PC-3 (cell line): ENCODE measurements at regions not wholly inside any gene's neighbourhood (a gene's known extent, or its start where the extent isn't known, plus 50 kb on each side); places are given as distances from the start of the nearest gene placed in this dataset.

Source experiments
- ATAC-seq: fragments of 200-7000 bp; cut with Tn5 transposase; 2 replicates; pipeline ENCODE4 v1.9.1; 2020; ENCODE audit warnings: mild to moderate bottlenecking, moderate library complexity
- BruUV-seq: library from RNA; stranded (reverse); fragments of 400-500 nt; replicated peaks from 2 replicates; lab custom pipeline; 2021; lab: Mats Ljungman, UMichigan
- CTCF ChIA-PET: fragments of 300-600 bp; sonication (Branson Sonifier 250); formaldehyde crosslinking; loops from one replicate; lab custom pipeline; 2022; ENCODE audit warnings: antibody characterized with exemption; lab: Charles Lee
- POLR2A ChIA-PET: fragments of 300-600 bp; sonication (Branson Sonifier 250); formaldehyde crosslinking; loops from one replicate; lab custom pipeline; 2022; ENCODE audit warnings: antibody characterized with exemption; ENCODE audit not compliant: unreplicated experiment; lab: Charles Lee
- DNase-seq: peaks from one replicate; pipeline ENCODE4 v3.0.0-alpha.2; 2015
- H2AFZ ChIP-seq: fragments of 300-600 bp; sonication (generic); 2 replicates; pipeline ENCODE4 v1.6.0; 2016; ENCODE audit warnings: antibody characterized with exemption, low read length
- H3F3A ChIP-seq: fragments of 300-600 bp; sonication (generic); one replicate; pipeline ENCODE4 v1.6.0; 2017; ENCODE audit warnings: antibody characterized with exemption, low read length, control low read depth, mild to moderate bottlenecking; ENCODE audit not compliant: unreplicated experiment
- H3K27ac ChIP-seq: fragments of 300-600 bp; sonication (generic); 2 replicates; pipeline ENCODE4 v1.5.1; 2016; ENCODE audit warnings: mild to moderate bottlenecking, low read length
- H3K27me3 ChIP-seq: fragments of 300-600 bp; sonication (generic); 2 replicates; pipeline ENCODE4 v1.6.1; 2016; ENCODE audit warnings: low read length, mixed read lengths
- H3K36me3 ChIP-seq: fragments of 300-600 bp; sonication (generic); 2 replicates; pipeline ENCODE4 v1.6.1; 2016; ENCODE audit warnings: low read depth, mixed run types, low read length, mixed read lengths
- H3K4me1 ChIP-seq: fragments of 300-600 bp; sonication (generic); 2 replicates; pipeline ENCODE4 v1.5.1; 2016; ENCODE audit warnings: low read length; ENCODE audit not compliant: insufficient read depth
- H3K4me2 ChIP-seq: fragments of 300-600 bp; sonication (generic); 2 replicates; pipeline ENCODE4 v1.6.0; 2016; ENCODE audit warnings: low read length
- H3K4me3 ChIP-seq: fragments of 300-600 bp; sonication (generic); 2 replicates; pipeline ENCODE4 v1.5.1; 2016; ENCODE audit warnings: mild to moderate bottlenecking, low read length, mixed read lengths
- H3K79me2 ChIP-seq: fragments of 300-600 bp; sonication (generic); 2 replicates; pipeline ENCODE4 v1.6.1; 2017; ENCODE audit warnings: low read length, mixed read lengths
- H3K9ac ChIP-seq: fragments of 300-600 bp; sonication (generic); 2 replicates; pipeline ENCODE4 v1.6.0; 2016; ENCODE audit warnings: mild to moderate bottlenecking, low read length
- H3K9me2 ChIP-seq: fragments of 300-600 bp; sonication (generic); replicated peaks from 2 replicates; pipeline ENCODE4 v1.6.1; 2016; ENCODE audit warnings: mixed run types, low read length, mixed read lengths
- H3K9me3 ChIP-seq: fragments of 300-600 bp; sonication (generic); 2 replicates; pipeline ENCODE4 v1.6.1; 2016; ENCODE audit warnings: low read length, mixed read lengths
- H4K20me1 ChIP-seq: fragments of 300-600 bp; sonication (generic); 2 replicates; pipeline ENCODE4 v1.6.1; 2016; ENCODE audit warnings: low read length, mixed read lengths
- EZH2 ChIP-seq: fragments of 300-600 bp; sonication (generic); IDR thresholded peaks from one replicate; pipeline ENCODE4 v1.6.1; 2017; ENCODE audit warnings: antibody characterized with exemption, mild to moderate bottlenecking, low read length; ENCODE audit not compliant: unreplicated experiment
- EZH2phosphoT487 ChIP-seq: fragments of 300-600 bp; sonication (generic); IDR thresholded peaks from 2 replicates; pipeline ENCODE4 v1.6.1; 2018; ENCODE audit warnings: mild to moderate bottlenecking, antibody characterized with exemption, low read length, borderline replicate concordance
- intact Hi-C: fragments of 100-400 bp; cut with micrococcal nuclease; formaldehyde crosslinking; loops from 2 replicates; pipeline ENCODE4 v1.9.0; 2023
- TF ChIP-seq, protein P1 (sequence below): fragments of 300-600 bp; sonication (generic); conservative IDR thresholded peaks from 2 replicates; pipeline ENCODE4 v1.5.1; 2017; ENCODE audit warnings: antibody characterized with exemption, low read depth, mild to moderate bottlenecking, low read length

DNA sequence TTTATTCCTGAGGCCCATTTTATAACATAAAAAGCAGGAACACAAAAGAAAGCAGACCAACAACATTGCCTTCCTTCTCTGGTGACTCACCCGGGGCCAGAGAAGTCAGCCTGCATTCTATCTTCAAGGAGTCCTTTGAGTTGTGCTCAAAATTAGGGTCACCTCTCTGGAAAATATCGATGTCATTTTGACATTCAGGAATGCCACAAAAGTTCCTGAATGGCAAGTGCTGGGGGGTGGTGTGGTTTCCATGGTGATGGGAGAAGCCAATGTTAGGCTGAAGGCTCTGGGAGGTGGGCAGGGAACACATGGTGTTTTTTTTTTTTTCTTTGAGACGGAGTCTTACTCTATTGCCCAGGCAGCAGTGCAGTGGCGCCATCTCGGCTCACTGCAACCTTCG, 159.6 kb downstream of the HAPSTR1 start:
- intact Hi-C loops = no loop called here
- TF ChIP-seq, protein P1, sequence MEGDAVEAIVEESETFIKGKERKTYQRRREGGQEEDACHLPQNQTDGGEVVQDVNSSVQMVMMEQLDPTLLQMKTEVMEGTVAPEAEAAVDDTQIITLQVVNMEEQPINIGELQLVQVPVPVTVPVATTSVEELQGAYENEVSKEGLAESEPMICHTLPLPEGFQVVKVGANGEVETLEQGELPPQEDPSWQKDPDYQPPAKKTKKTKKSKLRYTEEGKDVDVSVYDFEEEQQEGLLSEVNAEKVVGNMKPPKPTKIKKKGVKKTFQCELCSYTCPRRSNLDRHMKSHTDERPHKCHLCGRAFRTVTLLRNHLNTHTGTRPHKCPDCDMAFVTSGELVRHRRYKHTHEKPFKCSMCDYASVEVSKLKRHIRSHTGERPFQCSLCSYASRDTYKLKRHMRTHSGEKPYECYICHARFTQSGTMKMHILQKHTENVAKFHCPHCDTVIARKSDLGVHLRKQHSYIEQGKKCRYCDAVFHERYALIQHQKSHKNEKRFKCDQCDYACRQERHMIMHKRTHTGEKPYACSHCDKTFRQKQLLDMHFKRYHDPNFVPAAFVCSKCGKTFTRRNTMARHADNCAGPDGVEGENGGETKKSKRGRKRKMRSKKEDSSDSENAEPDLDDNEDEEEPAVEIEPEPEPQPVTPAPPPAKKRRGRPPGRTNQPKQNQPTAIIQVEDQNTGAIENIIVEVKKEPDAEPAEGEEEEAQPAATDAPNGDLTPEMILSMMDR = no peak
- TF ChIP-seq EZH2phosphoT487 (no peak), EZH2 (no peak)

DNA sequence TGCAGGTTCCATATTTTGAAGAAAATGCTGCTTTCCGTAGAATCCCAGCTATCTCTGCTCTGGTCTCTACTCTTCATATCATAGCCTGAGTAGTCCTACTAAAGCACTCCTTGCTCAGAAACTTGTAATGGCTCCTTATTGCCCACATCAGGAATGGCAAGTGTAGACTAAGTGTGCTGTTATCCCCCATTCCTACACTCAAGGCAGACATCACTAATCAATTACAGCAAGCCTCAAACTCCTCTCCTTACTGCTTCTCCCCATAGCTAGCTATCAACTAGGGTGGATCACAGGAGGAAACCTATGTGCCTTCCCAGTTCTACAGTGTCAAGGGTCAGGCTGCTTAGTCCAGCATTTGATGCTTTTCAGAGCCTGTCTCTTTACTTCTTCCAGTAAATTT, 163.4 kb downstream of the HAPSTR1 start:
- no TSS peak for BruUV-seq
- POLR2A ChIA-PET = no interaction called here

More for the DNA sequence above, 159.6 kb downstream of the HAPSTR1 start:
- Histone ChIP-seq H3K9me2 (no peaks in the 10 kb centered on the region), H3K4me1 (no peaks in the 10 kb centered on the region), H2AFZ (no peak overlapping the region), H3K4me2 (no peak overlapping the region), H3K4me3 (no peak overlapping the region), H3K79me2 (no peaks in the 10 kb centered on the region), H4K20me1 (no peaks in the 10 kb centered on the region), H3K9me3 (no peaks in the 10 kb centered on the region), H3K9ac (no peak overlapping the region), H3K27me3 (no peaks in the 10 kb centered on the region), H3K36me3 (no peaks in the 10 kb centered on the region), H3K27ac (no peak overlapping the region), H3F3A (no peaks in the 10 kb centered on the region)
- ChIA-PET CTCF (no interaction called here), POLR2A (no interaction called here)
- no peak for ATAC-seq
- BruUV-seq = no TSS peak
- no peak for DNase-seq

DNA sequence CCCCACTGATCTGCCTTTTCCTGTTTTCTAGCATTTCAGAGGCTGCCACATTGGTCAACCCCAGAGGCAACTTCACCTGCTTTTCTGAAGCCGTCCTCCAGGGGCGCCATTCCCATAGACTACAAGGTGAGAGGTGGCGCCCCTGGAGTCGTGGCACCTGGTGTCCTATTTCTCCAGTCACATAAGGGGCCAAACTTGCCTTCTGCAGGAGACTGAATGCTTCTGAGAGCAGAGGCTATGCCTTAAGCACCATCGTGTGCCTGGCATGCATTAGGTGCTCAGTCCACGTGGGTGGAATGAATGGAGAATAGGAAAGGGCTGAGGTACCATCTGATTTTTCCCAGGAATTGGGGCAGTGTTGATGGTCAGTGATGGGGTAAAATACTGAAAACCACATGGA, 164.8 kb downstream of the HAPSTR1 start:
- POLR2A ChIA-PET = no interaction called here
- ATAC-seq (no peak), DNase-seq (peak; percentile 39)
- Histone ChIP-seq H3K9ac (no peak overlapping the region), H3K79me2 (no peaks in the 10 kb centered on the region), H3K4me1 (no peaks in the 10 kb centered on the region), H3K9me2 (no peaks in the 10 kb centered on the region), H4K20me1 (no peaks in the 10 kb centered on the region), H3K27ac (no peak overlapping the region), H2AFZ (no peak overlapping the region), H3K36me3 (no peaks in the 10 kb centered on the region), H3K4me2 (no peak overlapping the region), H3K9me3 (no peaks in the 10 kb centered on the region), H3K4me3 (no peak overlapping the region), H3F3A (no peaks in the 10 kb centered on the region), H3K27me3 (no peaks in the 10 kb centered on the region)
- no peak for TF ChIP-seq EZH2phosphoT487
- no peak for TF ChIP-seq EZH2
- TF ChIP-seq, protein P1 = peak; percentile 70
- intact Hi-C loops = no loop called here
- BruUV-seq = no TSS peak
- CTCF ChIA-PET = no interaction called here

More for the DNA sequence above, 163.4 kb downstream of the HAPSTR1 start:
- Histone ChIP-seq H3K36me3 (no peaks in the 10 kb centered on the region), H2AFZ (no peak overlapping the region), H3K27ac (no peak overlapping the region), H3K9ac (no peak overlapping the region), H3K27me3 (no peaks in the 10 kb centered on the region), H3K9me3 (no peaks in the 10 kb centered on the region), H4K20me1 (no peaks in the 10 kb centered on the region), H3K4me1 (no peaks in the 10 kb centered on the region), H3K4me3 (no peak overlapping the region), H3K4me2 (no peak overlapping the region), H3K79me2 (no peaks in the 10 kb centered on the region), H3K9me2 (no peaks in the 10 kb centered on the region), H3F3A (no peaks in the 10 kb centered on the region)
- ATAC-seq (no peak), DNase-seq (no peak)
- intact Hi-C loops = no loop called here
- CTCF ChIA-PET = no interaction called here
- TF ChIP-seq, protein P1 = no peak
- TF ChIP-seq EZH2phosphoT487 (no peak), EZH2 (no peak)
